ENCODE measurements at regions not wholly inside any gene's neighbourhood (a gene's known extent, or its start where the extent isn't known, plus 50 kb on each side); places are given as distances from the start of the nearest gene placed in this dataset.

DNA sequence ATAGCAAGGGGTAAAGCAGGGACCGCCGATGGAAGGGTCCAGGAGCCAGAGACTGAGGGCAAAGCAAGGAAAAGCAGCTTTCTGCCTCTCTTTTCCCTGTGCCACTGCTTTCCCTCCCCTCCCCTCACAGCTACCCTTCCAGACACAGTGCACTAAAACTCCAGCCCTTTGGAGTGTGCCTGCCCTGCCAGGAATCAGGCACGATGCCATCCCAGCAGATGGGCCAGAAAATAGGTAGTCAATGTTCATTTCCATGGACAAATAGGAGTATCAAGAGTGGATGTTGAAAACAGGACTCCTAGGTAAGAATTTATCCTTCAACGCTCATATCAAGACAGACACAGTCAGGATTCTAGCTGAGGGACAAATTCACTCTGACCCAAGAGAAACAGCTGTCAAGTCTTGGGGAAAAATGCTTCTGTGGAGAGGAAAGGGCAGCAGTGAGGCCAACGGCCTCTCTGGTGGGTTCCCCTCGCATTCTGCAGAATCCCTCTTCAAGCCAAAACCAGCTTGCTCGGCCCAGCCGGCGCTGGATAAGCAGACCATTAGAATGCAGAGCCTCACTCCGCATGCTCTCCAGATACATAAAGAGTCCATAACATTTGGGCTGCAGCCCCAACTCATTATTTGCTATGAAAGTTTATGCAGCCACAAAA is 138.0 kb downstream of the CAAP1 start:
- H3K27ac ChIP-seq (ENCODE audit: low read length), result no peak overlapping the region
- H3K27ac Mint-ChIP-seq, result no peak overlapping the region
- no peak overlapping the region for H3K4me3 ChIP-seq (ENCODE audit: control insufficient read depth in 1 of 2, extremely low read depth in 1 of 2, low read length in 1 of 2)
- peaks cover 2 to 4% of the 10 kb centered on the region in 2 donors for H3K27me3 Mint-ChIP-seq
- no peak for ATAC-seq (replicated peaks in 1 of 4)
- no peak overlapping the region for H3K4me3 Mint-ChIP-seq
- H3K4me1 Mint-ChIP-seq, result no peaks in the 10 kb centered on the region
- no peaks in the 10 kb centered on the region for H3K36me3 Mint-ChIP-seq
- H3K36me3 ChIP-seq (ENCODE audit: control insufficient read depth in 2 of 2, extremely low read depth in 1 of 2, insufficient read depth in 1 of 2, low read length in 1 of 2), result no peaks in the 10 kb centered on the region
- POLR2A ChIA-PET, result no interaction called here
- WGBS (ENCODE audit: insufficient coverage), result 80% methylated on average over 9 of the region's 10 CpGs
- H3K4me1 ChIP-seq (ENCODE audit: control insufficient read depth in 1 of 2, extremely low read depth in 1 of 2, insufficient read depth in 2 of 2, low read length in 2 of 2), result no peaks in the 10 kb centered on the region
- CTCF ChIA-PET, result no interaction called here
- H3K9me3 Mint-ChIP-seq, result no peaks in the 10 kb centered on the region
- no peaks in the 10 kb centered on the region for H3K9me3 ChIP-seq
- H3K27me3 ChIP-seq (replicated peaks in 1 of 2; ENCODE audit: control insufficient read depth in 2 of 2, extremely low read depth in 1 of 2, insufficient read depth in 2 of 2, low read length in 1 of 2), result peaks cover 0 to 5% of the 10 kb centered on the region in 2 experiments
- no peak for DNase-seq

DNA sequence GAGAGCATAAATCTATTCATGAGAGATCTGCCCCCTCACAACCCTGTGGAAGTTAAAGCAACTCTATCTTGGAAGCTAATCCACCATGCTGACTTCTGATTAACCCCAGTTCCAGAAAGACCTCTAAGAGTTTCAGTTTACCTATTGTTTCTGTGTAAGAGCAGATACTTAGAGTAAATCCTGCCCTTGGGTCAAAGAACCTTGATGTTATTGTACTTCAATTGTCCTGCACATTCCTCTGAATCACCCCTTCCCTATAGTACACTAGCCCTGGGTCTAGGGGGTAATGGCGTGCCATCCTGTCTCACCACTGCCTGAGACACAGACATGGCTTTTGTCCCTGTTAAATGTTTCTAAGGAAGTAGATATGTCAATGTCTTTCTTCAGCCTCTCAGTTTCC is 138.6 kb downstream of the CAAP1 start:
- POLR2A ChIA-PET, result no interaction called here
- peaks cover 2 to 4% of the 10 kb centered on the region in 2 donors for H3K27me3 Mint-ChIP-seq
- Histone ChIP-seq H3K9me3 (no peaks in the 10 kb centered on the region), H3K27me3 (replicated peaks in 1 of 2; ENCODE audit: control insufficient read depth in 2 of 2, extremely low read depth in 1 of 2, insufficient read depth in 2 of 2, low read length in 1 of 2) (peaks cover 0 to 5% of the 10 kb centered on the region in 2 experiments), H3K4me3 (ENCODE audit: control insufficient read depth in 1 of 2, extremely low read depth in 1 of 2, low read length in 1 of 2) (no peak overlapping the region), H3K4me1 (ENCODE audit: control insufficient read depth in 1 of 2, extremely low read depth in 1 of 2, insufficient read depth in 2 of 2, low read length in 2 of 2) (no peaks in the 10 kb centered on the region), H3K27ac (ENCODE audit: low read length) (no peak overlapping the region), H3K36me3 (ENCODE audit: control insufficient read depth in 2 of 2, extremely low read depth in 1 of 2, insufficient read depth in 1 of 2, low read length in 1 of 2) (no peaks in the 10 kb centered on the region)
- H3K9me3 Mint-ChIP-seq, result no peaks in the 10 kb centered on the region
- H3K36me3 Mint-ChIP-seq, result no peaks in the 10 kb centered on the region
- no peak overlapping the region for H3K4me3 Mint-ChIP-seq
- CTCF ChIA-PET, result no interaction called here
- no peak for DNase-seq
- no CpG with 5 or more reads among the region's 1 CpG for WGBS (ENCODE audit: insufficient coverage)
- ATAC-seq (replicated peaks in 1 of 4), result no peak
- H3K4me1 Mint-ChIP-seq, result no peaks in the 10 kb centered on the region
- no peak overlapping the region for H3K27ac Mint-ChIP-seq

DNA sequence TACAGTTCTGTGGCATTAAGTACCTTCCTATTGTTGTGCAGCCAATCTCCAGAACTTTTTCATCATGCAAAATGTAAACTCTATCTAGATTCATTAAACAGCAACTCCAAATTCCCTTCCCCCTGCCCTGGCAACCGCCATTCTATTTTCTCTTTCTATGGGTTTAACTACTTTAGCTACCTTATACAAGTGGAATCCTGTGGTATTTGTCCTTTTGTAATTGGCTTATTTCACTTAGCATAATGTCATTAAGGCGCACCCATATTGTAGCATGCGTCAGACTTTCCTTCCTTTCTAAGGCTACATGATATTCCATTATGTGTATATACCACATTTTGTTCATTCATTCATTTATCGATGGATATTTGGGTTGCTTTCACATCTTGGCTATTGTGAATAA is 142.4 kb downstream of the CAAP1 start:
- ChIA-PET POLR2A (no interaction called here), CTCF (no interaction called here)
- DNase-seq (no peak), ATAC-seq (replicated peaks in 1 of 4) (no peak)
- Mint-ChIP-seq H3K36me3 (no peaks in the 10 kb centered on the region), H3K27ac (no peak overlapping the region), H3K4me1 (no peaks in the 10 kb centered on the region), H3K4me3 (no peak overlapping the region), H3K9me3 (no peaks in the 10 kb centered on the region), H3K27me3 (peaks cover 0 to 4% of the 10 kb centered on the region in 2 donors)
- no peak overlapping the region for H3K27ac ChIP-seq (ENCODE audit: low read length)
- no peaks in the 10 kb centered on the region for H3K4me1 ChIP-seq (ENCODE audit: control insufficient read depth in 1 of 2, extremely low read depth in 1 of 2, insufficient read depth in 2 of 2, low read length in 2 of 2)
- no peaks in the 10 kb centered on the region for H3K36me3 ChIP-seq (ENCODE audit: control insufficient read depth in 2 of 2, extremely low read depth in 1 of 2, insufficient read depth in 1 of 2, low read length in 1 of 2)
- WGBS (ENCODE audit: insufficient coverage), result no CpG with 5 or more reads among the region's 4 CpGs
- no peak overlapping the region for H3K4me3 ChIP-seq (ENCODE audit: control insufficient read depth in 1 of 2, extremely low read depth in 1 of 2, low read length in 1 of 2)
- no peaks in the 10 kb centered on the region for H3K9me3 ChIP-seq
- peaks cover 0 to 5% of the 10 kb centered on the region in 2 experiments for H3K27me3 ChIP-seq (replicated peaks in 1 of 2; ENCODE audit: control insufficient read depth in 2 of 2, extremely low read depth in 1 of 2, insufficient read depth in 2 of 2, low read length in 1 of 2)

DNA sequence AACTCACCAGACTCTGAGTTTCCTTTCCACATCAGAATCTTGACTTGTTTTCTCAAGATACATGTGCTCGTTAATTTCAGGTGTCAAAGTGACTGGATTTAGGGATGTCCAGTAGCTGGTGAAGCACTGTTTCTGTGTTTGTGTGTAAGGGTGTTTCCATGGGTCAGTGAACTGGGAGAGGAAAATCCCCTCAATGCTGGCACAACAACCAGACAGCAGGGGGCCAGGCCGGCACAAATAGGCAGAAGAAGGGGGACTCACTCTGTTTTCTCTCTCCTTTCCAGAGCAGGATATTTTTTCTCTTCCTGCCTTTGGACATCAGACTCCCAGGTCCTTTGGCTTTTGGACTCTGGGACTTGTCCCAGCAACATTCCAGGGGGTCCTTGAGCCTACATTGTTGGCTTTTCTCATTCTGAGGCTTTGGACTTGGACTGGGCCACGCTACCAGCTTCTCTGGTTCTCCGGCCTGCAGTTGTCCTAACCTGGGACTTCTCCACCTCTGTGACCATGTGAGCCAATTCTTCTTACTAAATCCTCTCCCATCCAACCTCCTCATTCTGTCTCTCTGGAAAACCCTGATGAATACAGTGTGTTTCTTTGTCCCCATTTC is 144.0 kb downstream of the CAAP1 start:
- CTCF ChIA-PET, result no interaction called here
- no peak overlapping the region for H3K4me3 Mint-ChIP-seq
- no peaks in the 10 kb centered on the region for H3K36me3 ChIP-seq (ENCODE audit: control insufficient read depth in 2 of 2, extremely low read depth in 1 of 2, insufficient read depth in 1 of 2, low read length in 1 of 2)
- no peak for DNase-seq
- H3K27me3 Mint-ChIP-seq, result peaks cover 0 to 4% of the 10 kb centered on the region in 2 donors
- ATAC-seq (replicated peaks in 1 of 4), result no peak
- no peaks in the 10 kb centered on the region for H3K36me3 Mint-ChIP-seq
- no peak overlapping the region for H3K27ac Mint-ChIP-seq
- H3K9me3 Mint-ChIP-seq, result no peaks in the 10 kb centered on the region
- no peaks in the 10 kb centered on the region for H3K4me1 ChIP-seq (ENCODE audit: control insufficient read depth in 1 of 2, extremely low read depth in 1 of 2, insufficient read depth in 2 of 2, low read length in 2 of 2)
- no peak overlapping the region for H3K4me3 ChIP-seq (ENCODE audit: control insufficient read depth in 1 of 2, extremely low read depth in 1 of 2, low read length in 1 of 2)
- POLR2A ChIA-PET, result no interaction called here
- WGBS (ENCODE audit: insufficient coverage), result 83% methylated on average over 2 of the region's 4 CpGs
- no peaks in the 10 kb centered on the region for H3K27me3 ChIP-seq (replicated peaks in 1 of 2; ENCODE audit: control insufficient read depth in 2 of 2, extremely low read depth in 1 of 2, insufficient read depth in 2 of 2, low read length in 1 of 2)
- H3K4me1 Mint-ChIP-seq, result peaks cover 0 to 4% (median 0%) of the 10 kb centered on the region in 3 donors
- no peak overlapping the region for H3K27ac ChIP-seq (ENCODE audit: low read length)
- no peaks in the 10 kb centered on the region for H3K9me3 ChIP-seq

DNA sequence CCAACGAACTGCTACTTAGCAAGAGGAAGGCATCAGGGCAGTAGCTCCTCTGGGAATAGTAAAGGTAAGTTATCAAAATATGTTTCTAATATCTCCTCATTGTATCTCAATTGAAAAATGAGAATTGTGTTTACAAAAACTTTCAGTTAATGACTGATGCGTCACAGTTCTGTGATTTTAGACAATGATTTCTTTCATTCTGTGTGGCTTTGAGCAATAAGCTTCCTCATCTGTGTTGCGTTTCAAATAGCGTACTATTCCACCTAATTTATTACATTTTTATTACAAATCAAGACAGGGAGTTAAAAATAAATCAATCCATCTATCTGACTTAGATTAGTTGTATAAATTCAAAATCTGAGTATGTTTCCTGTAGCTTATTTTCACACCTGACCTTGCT is 145.0 kb downstream of the CAAP1 start:
- no peak overlapping the region for H3K4me3 ChIP-seq (ENCODE audit: control insufficient read depth in 1 of 2, extremely low read depth in 1 of 2, low read length in 1 of 2)
- ChIA-PET POLR2A (no interaction called here), CTCF (no interaction called here)
- no peaks in the 10 kb centered on the region for H3K36me3 Mint-ChIP-seq
- no peaks in the 10 kb centered on the region for H3K4me1 ChIP-seq (ENCODE audit: control insufficient read depth in 1 of 2, extremely low read depth in 1 of 2, insufficient read depth in 2 of 2, low read length in 2 of 2)
- WGBS (ENCODE audit: insufficient coverage), result no CpG with 5 or more reads among the region's 4 CpGs
- H3K36me3 ChIP-seq (ENCODE audit: control insufficient read depth in 2 of 2, extremely low read depth in 1 of 2, insufficient read depth in 1 of 2, low read length in 1 of 2), result no peaks in the 10 kb centered on the region
- no peaks in the 10 kb centered on the region for H3K9me3 ChIP-seq
- no peaks in the 10 kb centered on the region for H3K27me3 ChIP-seq (replicated peaks in 1 of 2; ENCODE audit: control insufficient read depth in 2 of 2, extremely low read depth in 1 of 2, insufficient read depth in 2 of 2, low read length in 1 of 2)
- H3K27ac Mint-ChIP-seq, result no peak overlapping the region
- ATAC-seq (replicated peaks in 1 of 4), result no peak
- H3K27me3 Mint-ChIP-seq, result peaks cover 0 to 7% of the 10 kb centered on the region in 2 donors
- H3K27ac ChIP-seq (ENCODE audit: low read length), result no peak overlapping the region
- peaks cover 0 to 4% (median 0%) of the 10 kb centered on the region in 3 donors for H3K4me1 Mint-ChIP-seq
- H3K9me3 Mint-ChIP-seq, result no peaks in the 10 kb centered on the region
- no peak overlapping the region for H3K4me3 Mint-ChIP-seq
- no peak for DNase-seq

DNA sequence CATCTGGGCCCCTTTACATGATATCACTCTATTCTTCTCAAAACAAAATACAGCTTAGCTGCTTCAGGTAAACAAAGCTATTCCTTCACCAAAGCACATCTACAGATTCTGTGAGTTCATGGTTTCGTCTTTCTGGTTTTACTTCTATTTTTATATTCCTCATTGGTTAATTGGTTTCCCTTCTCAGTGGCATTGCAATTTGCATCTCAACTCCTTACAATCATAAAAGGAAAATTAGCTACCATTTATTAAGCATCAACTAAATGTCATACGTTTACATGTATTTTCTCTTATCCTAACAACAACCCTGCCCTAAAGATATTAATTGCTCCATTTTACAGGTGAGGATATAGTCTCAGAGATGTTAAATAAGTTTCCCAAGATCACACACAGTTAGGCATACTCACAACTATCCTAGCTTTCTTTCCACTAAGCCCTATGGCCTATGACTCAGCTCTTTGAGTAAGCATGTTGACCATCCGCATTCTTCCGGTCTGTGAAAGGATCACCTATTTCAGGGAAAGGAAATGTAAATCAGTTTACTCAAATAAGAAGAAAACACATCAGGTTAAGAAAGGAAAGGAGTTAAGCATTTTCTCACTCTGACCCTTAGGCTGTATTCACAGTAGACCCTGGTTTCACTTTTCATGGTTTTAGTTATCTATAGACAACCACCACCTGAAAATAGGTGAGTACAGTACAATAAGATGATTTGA is 146.1 kb downstream of the CAAP1 start:
- H3K27ac Mint-ChIP-seq, result no peak overlapping the region
- no CpG with 5 or more reads among the region's 4 CpGs for WGBS (ENCODE audit: insufficient coverage)
- Histone ChIP-seq H3K4me1 (ENCODE audit: control insufficient read depth in 1 of 2, extremely low read depth in 1 of 2, insufficient read depth in 2 of 2, low read length in 2 of 2) (no peaks in the 10 kb centered on the region), H3K27me3 (replicated peaks in 1 of 2; ENCODE audit: control insufficient read depth in 2 of 2, extremely low read depth in 1 of 2, insufficient read depth in 2 of 2, low read length in 1 of 2) (peaks cover 0 to 2% of the 10 kb centered on the region in 2 experiments), H3K27ac (ENCODE audit: low read length) (no peak overlapping the region), H3K9me3 (no peaks in the 10 kb centered on the region), H3K4me3 (ENCODE audit: control insufficient read depth in 1 of 2, extremely low read depth in 1 of 2, low read length in 1 of 2) (no peak overlapping the region), H3K36me3 (ENCODE audit: control insufficient read depth in 2 of 2, extremely low read depth in 1 of 2, insufficient read depth in 1 of 2, low read length in 1 of 2) (no peaks in the 10 kb centered on the region)
- H3K36me3 Mint-ChIP-seq, result no peaks in the 10 kb centered on the region
- peaks cover 0 to 5% of the 10 kb centered on the region in 2 donors for H3K27me3 Mint-ChIP-seq
- H3K4me3 Mint-ChIP-seq, result no peak overlapping the region
- ChIA-PET POLR2A (no interaction called here), CTCF (interaction anchor here in 1 of 2 donors (0.6 kb wide), 1 partner anchor 117 kb away, joined by 6 read pairs; no protein-coding TSS in a partner anchor)
- ATAC-seq (replicated peaks in 1 of 4) (no peak), DNase-seq (no peak)
- H3K9me3 Mint-ChIP-seq, result no peaks in the 10 kb centered on the region
- H3K4me1 Mint-ChIP-seq, result peaks cover 0 to 4% (median 0%) of the 10 kb centered on the region in 3 donors
